Adipocyte (in vitro differentiated cells): ENCODE measurements at regions not wholly inside any gene's neighbourhood (a gene's known extent, or its start where the extent isn't known, plus 50 kb on each side); places are given as distances from the start of the nearest gene placed in this dataset.

ENCODE experiments used
- DNase-seq: peaks from one replicate; pipeline ENCODE4 v3.0.0-alpha.2; 2015; ENCODE audit warnings: low read depth
- H3K27me3 ChIP-seq: replicated peaks from 2 replicates; pipeline ENCODE4 v1.7.0; 2013; ENCODE audit warnings: mild to moderate bottlenecking, low read length, moderate library complexity; ENCODE audit not compliant: control insufficient read depth, insufficient read depth
- H3K36me3 ChIP-seq: 2 replicates; pipeline ENCODE4 v1.7.0; 2013; ENCODE audit warnings: low read length, mild to moderate bottlenecking, moderate library complexity; ENCODE audit not compliant: control insufficient read depth, insufficient read depth, severe bottlenecking
- H3K4me1 ChIP-seq: 2 replicates; pipeline ENCODE4 v1.7.0; 2013; ENCODE audit warnings: mild to moderate bottlenecking, low read length, moderate library complexity; ENCODE audit not compliant: control insufficient read depth, insufficient read depth
- H3K4me3 ChIP-seq: 2 replicates; pipeline ENCODE4 v1.7.0; 2013; ENCODE audit warnings: mild to moderate bottlenecking, low read length, moderate library complexity
- H3K9ac ChIP-seq: 2 replicates; pipeline ENCODE4 v1.7.0; 2013; ENCODE audit warnings: mild to moderate bottlenecking, low read length, moderate library complexity
- H3K9me3 ChIP-seq: 2 replicates; pipeline ENCODE4 v1.7.0; 2013; ENCODE audit warnings: mild to moderate bottlenecking, low read length, moderate library complexity; ENCODE audit not compliant: control insufficient read depth

DNA sequence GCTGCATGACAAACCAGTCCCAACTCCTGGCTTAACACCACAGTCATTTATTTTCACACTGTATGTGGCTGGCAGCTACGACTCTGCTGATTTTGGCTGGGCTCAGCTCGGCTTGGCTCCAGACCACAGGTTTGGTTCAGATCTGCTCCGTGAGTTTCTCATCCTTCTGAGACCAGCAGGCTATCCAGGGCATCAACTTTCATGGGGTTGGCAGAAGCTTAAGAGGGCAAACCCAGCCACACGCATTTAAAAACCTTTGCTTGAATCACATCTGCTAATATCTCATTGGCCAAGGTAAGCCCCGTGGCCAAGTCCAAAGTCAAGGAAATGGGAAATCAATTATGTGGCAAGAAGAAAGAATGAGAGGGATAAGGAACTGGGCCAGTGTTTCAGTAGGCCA is 574.2 kb downstream of the MATN1 start:
- H3K36me3 ChIP-seq = no peaks in the 10 kb centered on the region
- H3K9me3 ChIP-seq = peaks cover 16% of the 10 kb centered on the region
- H3K9ac ChIP-seq = no peak overlapping the region
- no peaks in the 10 kb centered on the region for H3K4me1 ChIP-seq
- H3K27me3 ChIP-seq = peaks cover 28% of the 10 kb centered on the region
- no peak for DNase-seq
- H3K4me3 ChIP-seq = no peak overlapping the region

- H3K9me3 ChIP-seq = peaks cover 18% of the 10 kb centered on the region
- no peak for DNase-seq
- H3K27me3 ChIP-seq = peaks cover 28% of the 10 kb centered on the region
- no peaks in the 10 kb centered on the region for H3K4me1 ChIP-seq
- no peak overlapping the region for H3K9ac ChIP-seq
- H3K36me3 ChIP-seq = no peaks in the 10 kb centered on the region
- no peak overlapping the region for H3K4me3 ChIP-seq
Observed at GRCh38 chr1:30148676-30149075, 574.7 kb downstream of the MATN1 start.

DNA sequence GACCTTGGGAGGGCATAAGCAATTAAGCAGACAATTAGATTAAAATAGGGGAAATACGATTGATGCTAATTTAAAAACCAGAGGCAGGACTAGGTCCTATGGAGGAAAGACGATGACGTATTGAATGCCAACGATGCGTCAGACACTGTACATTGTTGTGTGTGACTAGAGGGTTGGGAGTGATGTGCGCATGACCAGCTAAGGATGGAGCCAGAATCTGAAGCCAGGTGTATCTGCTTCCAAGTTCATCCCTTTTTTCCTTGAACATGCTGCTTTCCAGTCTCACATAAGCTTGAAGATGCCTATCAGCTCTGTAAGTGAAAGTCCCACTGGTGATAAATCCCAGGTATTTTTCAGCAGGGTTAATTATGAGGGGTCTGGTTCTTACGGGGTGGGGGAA is 576.2 kb downstream of the MATN1 start:
- H3K9me3 ChIP-seq = peaks cover 22% of the 10 kb centered on the region
- H3K9ac ChIP-seq = no peak overlapping the region
- H3K36me3 ChIP-seq = no peaks in the 10 kb centered on the region
- no peak for DNase-seq
- H3K27me3 ChIP-seq = peaks cover 28% of the 10 kb centered on the region
- H3K4me1 ChIP-seq = no peaks in the 10 kb centered on the region
- H3K4me3 ChIP-seq = no peak overlapping the region

GRCh38 chr1:30146448-30146847 is 576.9 kb downstream of the MATN1 start:
- no peaks in the 10 kb centered on the region for H3K36me3 ChIP-seq
- H3K27me3 ChIP-seq = peaks cover 28% of the 10 kb centered on the region
- no peak overlapping the region for H3K4me3 ChIP-seq
- H3K4me1 ChIP-seq = no peaks in the 10 kb centered on the region
- no peak overlapping the region for H3K9ac ChIP-seq
- no peak for DNase-seq
- peaks cover 19% of the 10 kb centered on the region for H3K9me3 ChIP-seq

- no peak for DNase-seq
- Histone ChIP-seq H3K9ac (no peak overlapping the region), H3K27me3 (peaks cover 28% of the 10 kb centered on the region), H3K4me3 (no peak overlapping the region), H3K4me1 (no peaks in the 10 kb centered on the region), H3K36me3 (no peaks in the 10 kb centered on the region), H3K9me3 (peaks cover 13% of the 10 kb centered on the region)
Observed at GRCh38 chr1:30145723-30146303, 577.6 kb downstream of the MATN1 start.

GRCh38 chr1:30144831-30145230 is 578.6 kb downstream of the MATN1 start:
- H3K4me3 ChIP-seq = no peak overlapping the region
- H3K9me3 ChIP-seq = peaks cover 11% of the 10 kb centered on the region
- H3K4me1 ChIP-seq = no peaks in the 10 kb centered on the region
- H3K9ac ChIP-seq = no peak overlapping the region
- DNase-seq = no peak
- peaks cover 28% of the 10 kb centered on the region for H3K27me3 ChIP-seq
- no peaks in the 10 kb centered on the region for H3K36me3 ChIP-seq

DNA sequence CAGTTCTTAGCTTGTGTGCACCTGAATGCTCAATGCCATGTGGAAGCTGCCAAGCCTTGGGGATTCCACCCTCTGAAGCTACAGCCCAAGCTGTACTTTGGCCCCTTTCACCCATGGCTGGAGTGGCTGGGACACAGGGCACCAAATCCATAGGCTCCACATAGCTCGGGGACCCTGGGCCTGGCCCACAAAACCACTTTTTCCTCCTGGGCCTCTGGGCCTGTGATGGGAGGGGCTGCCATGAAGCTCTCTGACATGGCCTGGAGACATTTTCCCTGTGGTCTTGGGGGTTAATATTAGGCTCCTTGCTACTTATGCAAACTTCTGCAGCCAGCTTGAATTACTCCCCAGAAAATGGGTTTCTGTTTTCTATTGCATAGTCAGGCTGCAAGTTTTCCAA is 579.9 kb downstream of the MATN1 start:
- H3K36me3 ChIP-seq = no peaks in the 10 kb centered on the region
- peaks cover 11% of the 10 kb centered on the region for H3K9me3 ChIP-seq
- H3K4me1 ChIP-seq = no peaks in the 10 kb centered on the region
- DNase-seq = no peak
- no peak overlapping the region for H3K4me3 ChIP-seq
- peaks cover 22% of the 10 kb centered on the region for H3K27me3 ChIP-seq
- H3K9ac ChIP-seq = no peak overlapping the region

DNA sequence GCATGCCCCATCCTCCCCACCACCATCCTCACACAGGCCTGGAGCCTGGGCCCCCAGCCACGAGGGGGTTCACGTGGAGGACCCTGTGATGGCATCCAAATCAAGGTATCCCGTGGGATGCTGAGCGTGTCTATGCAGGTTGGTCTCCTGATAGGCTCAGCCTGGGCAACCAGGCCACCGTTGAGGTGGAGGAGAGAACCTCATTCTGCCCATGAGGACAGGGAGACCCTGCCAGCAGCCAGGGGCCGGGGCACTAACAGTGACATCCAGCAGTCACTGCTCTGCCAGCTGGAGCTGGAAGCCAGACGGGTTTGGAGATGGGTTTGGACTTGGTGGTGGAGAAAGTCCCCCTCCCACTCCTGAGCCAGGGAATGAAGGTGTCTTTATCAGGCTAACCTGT is 582.8 kb downstream of the MATN1 start:
- Histone ChIP-seq H3K9me3 (peaks cover 22% of the 10 kb centered on the region), H3K27me3 (peaks cover 15% of the 10 kb centered on the region), H3K9ac (no peak overlapping the region), H3K36me3 (no peaks in the 10 kb centered on the region), H3K4me3 (no peak overlapping the region), H3K4me1 (no peaks in the 10 kb centered on the region)
- no peak for DNase-seq

- Histone ChIP-seq H3K27me3 (peaks cover 16% of the 10 kb centered on the region), H3K4me3 (no peak overlapping the region), H3K9ac (no peak overlapping the region), H3K9me3 (peaks cover 15% of the 10 kb centered on the region), H3K4me1 (no peaks in the 10 kb centered on the region), H3K36me3 (no peaks in the 10 kb centered on the region)
- no peak for DNase-seq
Observed at GRCh38 chr1:30138891-30139290, 584.5 kb downstream of the MATN1 start.

GRCh38 chr1:30137001-30137400 is 586.4 kb downstream of the MATN1 start:
- H3K27me3 ChIP-seq = peaks cover 30% of the 10 kb centered on the region
- no peak overlapping the region for H3K4me3 ChIP-seq
- no peaks in the 10 kb centered on the region for H3K36me3 ChIP-seq
- peaks cover 10% of the 10 kb centered on the region for H3K9me3 ChIP-seq
- no peak for DNase-seq
- H3K4me1 ChIP-seq = no peaks in the 10 kb centered on the region
- H3K9ac ChIP-seq = no peak overlapping the region

DNA sequence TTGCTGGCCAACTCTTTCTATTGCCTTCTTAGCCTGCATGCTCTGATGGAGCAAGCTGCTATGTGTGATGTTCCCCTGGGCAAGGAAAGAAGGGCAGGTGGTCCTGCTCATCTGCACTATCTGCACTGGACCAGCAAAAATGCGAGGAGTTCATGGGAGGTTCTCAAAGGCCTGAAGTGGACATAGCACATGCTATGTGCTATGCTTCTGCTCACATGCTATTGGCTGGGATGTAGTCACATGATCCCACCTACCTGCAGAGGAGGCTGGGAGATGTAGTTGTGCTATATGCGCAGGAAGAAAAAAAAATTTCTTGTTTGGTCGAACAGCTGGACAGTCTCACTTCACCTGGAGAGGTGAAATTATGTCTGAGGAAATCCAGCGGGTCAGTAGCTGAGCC is 587.7 kb downstream of the MATN1 start:
- no peak for DNase-seq
- Histone ChIP-seq H3K9me3 (peaks cover 10% of the 10 kb centered on the region), H3K9ac (no peak overlapping the region), H3K27me3 (peaks cover 34% of the 10 kb centered on the region), H3K36me3 (no peaks in the 10 kb centered on the region), H3K4me1 (no peaks in the 10 kb centered on the region), H3K4me3 (no peak overlapping the region)
